AG09319 (cell line): ENCODE measurements at regions not wholly inside any gene's neighbourhood (a gene's known extent, or its start where the extent isn't known, plus 50 kb on each side); places are given as distances from the start of the nearest gene placed in this dataset.

Source experiments
- DNase-seq: peaks from one replicate; pipeline ENCODE4 v3.0.0-alpha.2; 2010; ENCODE audit warnings: low read depth; ENCODE audit errors: extremely low read depth
- TF ChIP-seq, protein P1 (sequence below): IDR thresholded peaks from 2 replicates; pipeline ENCODE4 v1.5.1; 2011; ENCODE audit warnings: low read depth, mild to moderate bottlenecking, inconsistent platforms, low read length, moderate library complexity

DNA sequence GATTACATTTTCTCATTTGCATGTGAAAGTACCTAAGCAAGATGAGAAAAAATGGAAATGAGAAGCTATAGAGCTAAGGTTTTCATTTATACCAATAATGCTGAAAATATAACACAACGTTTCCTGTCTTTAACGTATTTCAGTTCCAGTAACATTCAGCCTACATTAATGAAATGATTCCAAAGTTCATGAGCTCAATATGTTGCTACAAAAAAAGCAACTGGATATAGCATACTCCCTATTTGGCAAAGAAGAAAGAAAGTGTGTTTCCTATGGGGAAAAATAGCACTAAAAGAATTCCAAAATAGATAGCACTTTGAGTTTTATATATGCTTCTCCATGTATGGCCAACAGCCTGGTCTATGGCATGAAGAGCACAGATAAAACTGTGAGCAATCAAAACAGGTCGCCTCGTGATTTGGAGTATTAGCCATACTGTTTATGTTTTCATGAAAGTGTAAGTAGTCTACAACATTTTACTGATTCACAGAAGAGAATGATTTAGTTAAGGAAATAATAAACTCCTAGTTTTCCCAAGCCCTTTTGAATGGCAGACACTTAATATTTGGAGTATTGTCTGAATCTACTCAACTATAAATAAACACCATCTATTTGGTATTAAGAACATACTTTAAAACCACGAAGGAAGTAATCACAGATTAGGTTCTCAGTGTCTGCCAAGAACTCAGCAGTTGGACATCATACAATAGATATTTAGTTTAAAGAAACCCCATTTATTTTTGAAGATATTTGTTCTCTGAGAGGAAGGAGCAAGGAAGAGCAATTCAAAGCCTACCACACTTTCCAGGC lies 258.7 kb upstream of the RASA1 start:
- TF ChIP-seq, protein P1, sequence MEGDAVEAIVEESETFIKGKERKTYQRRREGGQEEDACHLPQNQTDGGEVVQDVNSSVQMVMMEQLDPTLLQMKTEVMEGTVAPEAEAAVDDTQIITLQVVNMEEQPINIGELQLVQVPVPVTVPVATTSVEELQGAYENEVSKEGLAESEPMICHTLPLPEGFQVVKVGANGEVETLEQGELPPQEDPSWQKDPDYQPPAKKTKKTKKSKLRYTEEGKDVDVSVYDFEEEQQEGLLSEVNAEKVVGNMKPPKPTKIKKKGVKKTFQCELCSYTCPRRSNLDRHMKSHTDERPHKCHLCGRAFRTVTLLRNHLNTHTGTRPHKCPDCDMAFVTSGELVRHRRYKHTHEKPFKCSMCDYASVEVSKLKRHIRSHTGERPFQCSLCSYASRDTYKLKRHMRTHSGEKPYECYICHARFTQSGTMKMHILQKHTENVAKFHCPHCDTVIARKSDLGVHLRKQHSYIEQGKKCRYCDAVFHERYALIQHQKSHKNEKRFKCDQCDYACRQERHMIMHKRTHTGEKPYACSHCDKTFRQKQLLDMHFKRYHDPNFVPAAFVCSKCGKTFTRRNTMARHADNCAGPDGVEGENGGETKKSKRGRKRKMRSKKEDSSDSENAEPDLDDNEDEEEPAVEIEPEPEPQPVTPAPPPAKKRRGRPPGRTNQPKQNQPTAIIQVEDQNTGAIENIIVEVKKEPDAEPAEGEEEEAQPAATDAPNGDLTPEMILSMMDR, result no peak
- DNase-seq, result peak; percentile 14

DNA sequence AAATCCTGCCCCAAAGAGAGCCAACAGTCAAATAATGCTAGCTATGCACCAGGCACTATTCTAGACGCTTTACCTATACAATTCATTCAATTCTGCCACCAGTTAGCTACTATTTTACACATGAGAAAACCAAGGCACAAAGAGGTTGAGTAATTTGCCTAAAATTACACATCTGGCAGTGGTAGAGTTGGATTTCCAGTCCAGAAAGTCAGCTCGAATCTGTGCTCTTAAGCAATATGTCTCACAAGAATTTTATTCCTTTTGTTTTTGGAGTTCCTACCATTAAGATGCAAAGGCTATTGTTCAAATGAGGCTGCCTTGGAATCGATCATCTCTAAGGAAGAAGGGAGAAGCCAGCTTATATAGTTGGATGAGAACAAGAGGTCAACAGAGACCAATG lies 256.9 kb upstream of the RASA1 start:
- TF ChIP-seq, protein P1, result no peak
- DNase-seq, result no peak

DNA sequence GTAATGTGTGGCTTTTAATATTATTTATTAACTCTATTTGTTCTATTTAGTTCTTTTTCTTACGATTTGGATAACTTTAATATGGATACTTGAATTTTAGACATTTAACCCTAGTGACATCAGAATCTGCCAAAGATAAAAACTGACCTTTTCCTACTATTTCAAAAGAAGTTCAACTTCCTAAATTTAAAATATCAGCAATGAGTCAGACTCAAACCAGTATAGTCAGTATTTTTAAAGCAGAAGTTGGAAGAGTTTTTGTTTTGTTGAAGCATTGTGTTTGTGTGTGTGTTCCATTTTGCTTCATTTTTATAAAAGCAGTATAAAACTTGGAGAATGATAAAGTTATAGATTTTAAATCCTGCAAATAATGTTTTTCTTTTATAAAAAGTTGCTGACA lies 251.8 kb upstream of the RASA1 start:
- TF ChIP-seq, protein P1, result no peak
- DNase-seq, result no peak

DNA sequence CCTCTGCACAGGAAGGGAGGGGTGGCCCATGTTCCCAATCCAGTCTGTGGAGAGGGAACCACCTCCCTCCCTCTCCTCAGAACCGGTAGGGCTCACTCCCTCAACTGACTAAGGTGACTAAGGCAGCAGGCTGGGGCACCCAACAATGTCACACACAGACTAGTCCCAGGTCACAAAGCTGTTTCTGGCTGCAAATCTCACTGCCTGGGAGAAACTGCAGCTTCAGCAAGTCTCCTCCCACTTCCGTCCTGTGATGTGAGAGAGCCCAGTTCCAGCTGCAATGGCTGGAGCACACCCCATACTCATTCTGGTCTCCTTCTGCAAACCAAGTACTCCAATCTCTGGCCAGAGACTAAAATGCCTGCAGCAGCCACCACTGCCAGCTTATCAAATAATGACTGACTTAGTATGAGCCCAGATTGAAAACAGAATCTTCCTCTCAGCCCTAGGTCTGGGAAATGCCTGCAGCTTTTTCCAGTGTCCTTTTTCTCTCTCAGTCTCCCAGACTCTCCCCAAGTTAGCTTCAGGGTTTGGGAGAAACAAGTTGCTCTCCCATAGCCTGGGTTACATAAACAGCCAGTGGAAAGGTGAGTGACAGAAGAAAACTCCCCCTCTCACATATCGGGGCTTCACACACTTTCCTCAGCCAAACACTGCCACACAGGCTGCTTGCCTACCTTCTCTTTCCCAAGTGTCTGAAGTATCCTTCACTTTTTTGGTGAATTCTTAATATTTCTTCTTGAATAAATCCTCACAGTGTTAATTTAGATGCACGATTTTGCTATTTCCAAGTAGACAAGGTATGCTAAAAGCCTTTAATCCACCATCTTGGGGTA lies 247.4 kb upstream of the RASA1 start:
- TF ChIP-seq, protein P1, result no peak
- DNase-seq, result no peak

DNA sequence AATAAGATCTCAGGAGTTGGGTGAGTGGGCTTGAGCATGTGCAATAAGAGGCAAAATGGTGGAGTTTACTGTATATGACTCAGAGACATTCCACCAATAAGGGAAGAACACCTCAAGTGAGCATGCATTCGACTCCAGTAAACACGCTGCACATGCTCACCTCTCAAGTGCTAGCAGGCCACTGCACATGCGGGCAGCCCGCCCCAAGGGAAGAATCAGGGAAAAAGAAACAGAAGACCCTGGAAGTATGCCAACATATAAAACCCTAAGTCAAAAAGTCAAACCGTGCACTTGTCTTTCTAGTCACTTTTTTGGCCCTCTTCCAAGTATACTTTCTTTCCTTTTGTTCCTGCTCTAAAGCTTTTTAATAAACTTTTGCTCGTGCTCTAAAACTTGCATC lies 245.3 kb upstream of the RASA1 start:
- no peak for DNase-seq
- TF ChIP-seq, protein P1, result no peak

DNA sequence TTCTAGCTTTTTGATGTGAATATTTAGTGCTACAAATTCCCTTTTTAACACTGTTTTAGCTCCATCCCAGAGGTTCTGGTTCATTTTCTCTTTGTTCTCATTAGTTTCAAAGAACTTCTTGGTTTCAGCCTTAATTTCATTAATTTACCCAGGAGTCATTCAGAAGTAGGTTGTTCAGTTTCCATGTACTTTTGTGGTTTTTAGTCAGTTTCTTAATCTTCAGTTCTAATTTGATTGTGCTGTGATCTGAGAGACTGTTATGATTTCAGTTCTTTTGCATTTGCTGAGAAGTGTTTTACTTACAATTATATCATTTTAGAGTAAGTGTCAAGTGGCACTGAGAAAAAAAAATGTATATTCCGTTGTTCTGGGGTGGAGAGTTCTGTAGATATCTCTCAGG lies 240.1 kb upstream of the RASA1 start:
- DNase-seq, result no peak
- TF ChIP-seq, protein P1, result no peak

DNA sequence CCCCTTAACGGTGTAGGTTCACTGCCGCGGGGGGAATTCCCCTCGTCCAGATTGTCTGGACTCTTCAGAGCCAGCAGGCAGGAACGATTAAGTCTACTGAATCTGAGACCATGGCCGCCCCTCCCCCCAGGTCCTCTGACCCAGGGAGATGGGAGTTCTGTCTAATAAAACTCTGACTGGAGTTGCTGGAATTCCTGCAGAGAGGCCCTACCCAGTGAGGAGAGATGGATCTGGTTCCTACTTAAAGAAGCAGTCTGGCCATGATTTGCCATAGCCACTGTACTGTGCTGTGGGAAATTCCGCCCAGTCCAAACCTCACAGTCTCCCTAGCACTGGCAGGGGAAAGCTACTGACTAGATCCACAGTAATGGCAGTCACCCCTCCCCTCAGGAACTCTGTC lies 237.7 kb upstream of the RASA1 start:
- TF ChIP-seq, protein P1, result no peak
- DNase-seq, result no peak
